ENCODE measurements at regions not wholly inside any gene's neighbourhood (a gene's known extent, or its start where the extent isn't known, plus 50 kb on each side); places are given as distances from the start of the nearest gene placed in this dataset.

- TF ChIP-seq CTCF (IDR thresholded peaks at IDR 0.05; ENCODE audit: low read length): no peak
- no peak for TF ChIP-seq EZH2 (IDR thresholded peaks at IDR 0.05; ENCODE audit: borderline replicate concordance, low read length)
Observed at GRCh38 chr2:234147335-234147861, 96.9 kb downstream of the SPP2 start.
